ENCODE measurements at regions not wholly inside any gene's neighbourhood (a gene's known extent, or its start where the extent isn't known, plus 50 kb on each side); places are given as distances from the start of the nearest gene placed in this dataset.

DNA sequence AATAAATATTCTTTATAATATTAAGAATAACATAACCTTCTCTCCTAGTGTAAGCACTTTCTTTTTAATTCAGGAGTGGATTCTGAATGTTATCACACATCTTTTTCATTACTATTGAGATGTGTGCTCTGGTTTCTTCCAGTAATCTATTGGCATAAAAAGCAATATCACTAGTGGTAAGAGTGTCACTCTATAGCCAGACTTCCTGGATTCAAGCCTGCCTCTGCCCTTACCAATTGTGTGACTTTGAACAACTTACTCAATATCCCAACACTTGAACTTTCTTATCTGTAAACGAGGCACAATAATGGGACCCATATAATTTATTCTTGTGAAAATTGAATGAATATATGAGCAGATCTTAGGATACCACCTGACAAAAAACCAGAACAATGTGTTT is 71.0 kb downstream of the SEM1 start:
- no peak for DNase-seq (ENCODE audit: low spot score)

- DNase-seq (ENCODE audit: low spot score), result no peak
Observed at GRCh38 chr7:96637522-96637921, 72.1 kb downstream of the SEM1 start.

GRCh38 chr7:96636979-96637378 is 72.7 kb downstream of the SEM1 start:
- no peak for DNase-seq (ENCODE audit: low spot score)

DNA sequence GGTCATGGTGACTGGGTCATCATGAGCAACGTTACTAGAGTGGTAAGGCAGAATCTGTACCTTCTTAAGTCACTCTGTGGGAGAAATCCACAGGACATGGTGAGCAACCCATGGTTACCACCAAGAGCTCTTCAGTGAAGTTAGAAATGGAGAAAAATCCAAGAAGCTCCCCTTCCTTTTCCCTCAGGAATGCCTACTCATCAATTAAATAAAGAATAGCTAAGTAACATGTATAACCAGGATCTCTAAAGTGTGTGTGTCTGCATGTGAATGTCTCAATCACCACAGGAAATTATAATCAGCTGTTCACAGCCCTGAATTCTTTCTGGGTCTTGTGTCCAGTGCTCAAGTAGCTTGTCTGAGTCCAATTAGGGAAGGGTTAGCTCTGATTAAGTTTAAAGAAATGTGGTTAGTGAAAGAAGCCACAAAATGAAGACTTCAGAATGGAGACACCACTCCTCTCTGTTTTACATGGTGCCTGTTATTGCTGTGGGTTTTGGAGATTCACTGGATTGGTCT is 73.2 kb downstream of the SEM1 start:
- no peak for DNase-seq (ENCODE audit: low spot score)

- no peak for DNase-seq (ENCODE audit: low spot score)
Observed at GRCh38 chr7:96629884-96630283, 79.8 kb downstream of the SEM1 start.

DNA sequence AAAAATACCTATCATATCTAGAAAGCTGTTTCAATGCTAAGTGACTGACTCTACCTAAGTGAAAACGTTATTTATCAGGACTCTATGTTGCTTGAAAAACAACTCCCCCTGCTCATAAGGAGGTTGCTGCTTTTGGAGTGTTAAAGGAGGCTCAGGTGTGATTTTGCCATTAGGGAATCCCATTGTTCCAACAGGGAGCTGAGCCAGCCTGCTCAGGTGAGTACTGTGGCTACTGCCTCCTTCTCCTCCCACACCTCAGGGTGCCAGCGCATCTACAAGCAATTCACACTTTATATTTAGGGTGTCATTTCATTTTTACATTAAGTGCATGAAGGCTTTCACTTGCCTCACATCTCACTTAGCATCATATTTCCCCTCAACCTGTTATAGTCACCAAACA is 84.7 kb downstream of the SEM1 start:
- DNase-seq (ENCODE audit: low spot score), result no peak

- no peak for DNase-seq (ENCODE audit: low spot score)
Observed at GRCh38 chr7:96621932-96622331, 87.7 kb downstream of the SEM1 start.

- DNase-seq (ENCODE audit: low spot score), result no peak
Observed at GRCh38 chr7:96614154-96614867, 95.3 kb downstream of the SEM1 start.

DNA sequence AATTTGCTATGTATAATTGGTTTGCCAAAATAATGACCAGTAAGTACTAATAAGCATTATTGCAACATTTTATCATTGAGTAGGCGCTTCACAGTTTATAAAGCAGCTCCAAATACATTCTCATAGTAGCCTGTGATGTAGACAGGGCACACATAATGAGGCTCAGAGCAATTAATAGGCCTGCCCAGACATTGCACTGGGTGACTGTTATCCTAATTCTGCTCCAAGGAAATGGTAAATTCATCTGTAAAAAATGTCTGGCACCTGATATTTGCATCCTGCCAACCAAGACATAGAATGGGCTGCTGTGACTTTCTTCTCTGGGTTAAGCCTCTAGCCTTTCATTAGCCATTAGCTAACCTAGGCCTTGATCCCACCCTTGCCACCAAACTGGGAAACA is 97.6 kb downstream of the SEM1 start:
- DNase-seq (ENCODE audit: low spot score), result no peak

DNA sequence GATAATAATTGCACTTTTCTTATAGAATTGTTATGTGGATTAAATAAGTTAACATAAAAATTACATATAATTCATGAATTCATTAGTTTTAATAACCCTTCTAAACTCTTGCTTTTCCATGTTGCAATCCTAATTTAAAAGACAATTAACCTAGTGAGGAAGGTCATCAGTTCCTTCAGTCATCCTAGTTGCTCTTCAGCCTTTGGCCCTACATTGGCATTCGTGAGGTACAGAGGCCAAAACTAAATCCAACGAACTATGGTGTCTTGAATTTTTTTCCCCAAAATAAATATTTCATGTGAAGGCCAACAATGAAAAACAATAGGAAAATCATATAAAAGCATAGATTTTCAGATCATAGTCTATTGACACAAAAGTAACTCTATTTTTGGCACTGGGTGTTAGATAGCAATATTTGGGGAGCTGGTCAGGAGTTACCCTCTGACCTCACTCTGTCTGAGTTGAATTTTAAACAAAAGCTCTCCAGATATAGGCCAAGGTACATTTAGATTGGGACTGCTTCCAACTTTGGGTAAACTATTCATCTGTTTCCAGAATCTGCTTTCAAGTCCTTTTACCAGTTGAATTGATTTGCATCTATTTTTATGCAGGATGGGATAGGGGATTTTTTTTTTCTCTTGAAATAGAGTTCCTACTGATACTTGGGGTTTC is 104.5 kb downstream of the SEM1 start:
- no peak for DNase-seq (ENCODE audit: low spot score)

GRCh38 chr7:96599288-96599936 is 110.2 kb downstream of the SEM1 start:
- DNase-seq (ENCODE audit: low spot score), result no peak

DNA sequence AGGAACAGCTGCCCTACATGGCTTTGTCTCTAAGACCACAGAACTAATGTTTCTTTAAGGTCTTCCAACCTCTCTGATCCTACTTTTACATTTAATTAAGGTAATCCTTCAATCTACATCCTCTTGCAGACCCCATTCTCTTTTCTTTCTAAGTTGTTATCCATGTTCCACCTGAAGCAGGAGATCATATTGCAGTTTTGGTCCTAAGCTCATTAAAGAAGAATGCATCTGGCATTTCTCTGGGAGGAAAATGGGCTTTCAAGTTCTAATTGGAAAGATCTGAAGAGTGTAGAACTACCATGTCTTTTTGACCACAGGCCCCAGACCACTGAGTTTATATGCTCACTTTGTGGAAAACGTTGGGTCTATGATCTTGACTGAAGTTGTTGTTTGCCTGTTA is 111.2 kb downstream of the SEM1 start:
- DNase-seq (ENCODE audit: low spot score), result no peak

GRCh38 chr7:96596120-96596826 is 113.4 kb downstream of the SEM1 start:
- no peak for DNase-seq (ENCODE audit: low spot score)

- no peak for DNase-seq (ENCODE audit: low spot score)
Observed at GRCh38 chr7:96591900-96592676, 117.6 kb downstream of the SEM1 start.

- no peak for DNase-seq (ENCODE audit: low spot score)
Observed at GRCh38 chr7:96591159-96591899, 118.3 kb downstream of the SEM1 start.

DNA sequence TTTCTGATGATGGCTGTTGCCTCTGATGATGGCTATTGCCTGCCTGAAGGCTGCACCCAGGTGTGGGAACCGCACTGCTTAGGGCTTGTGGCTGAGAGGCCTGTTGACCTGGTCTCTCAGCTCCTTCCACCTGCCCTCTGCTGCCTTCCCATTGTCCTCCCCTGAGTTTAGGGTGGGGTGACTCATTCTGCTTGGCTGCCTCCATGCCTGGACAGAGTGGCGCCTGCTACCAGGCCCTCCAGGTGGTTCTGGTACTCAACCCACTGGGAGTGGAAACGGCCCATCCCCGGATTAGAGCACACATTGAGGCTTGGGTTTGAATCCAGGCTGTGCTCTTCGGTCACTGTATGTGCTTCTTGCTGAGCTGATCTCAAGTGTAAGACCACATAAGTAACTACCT is 120.6 kb downstream of the SEM1 start:
- no peak for DNase-seq (ENCODE audit: low spot score)

DNA sequence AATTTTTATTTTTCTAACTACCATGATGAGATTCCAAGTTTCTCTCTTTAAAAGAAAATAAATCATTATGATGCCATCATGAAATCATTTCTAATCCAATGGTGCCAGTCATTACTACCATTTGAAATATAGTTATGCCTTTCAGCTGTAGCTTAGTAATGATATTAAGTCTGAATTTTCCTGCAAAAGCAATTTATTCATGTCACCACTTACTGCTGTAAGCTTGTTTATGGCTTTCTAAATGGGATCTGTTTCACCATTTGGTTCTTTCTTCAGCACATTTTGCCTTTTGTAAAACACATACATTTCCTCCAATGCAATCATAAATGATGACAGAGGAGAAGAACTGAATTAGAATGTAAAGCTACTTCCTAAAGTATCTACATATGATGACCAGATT is 130.5 kb downstream of the SEM1 start:
- no peak for DNase-seq (ENCODE audit: low spot score)

- DNase-seq (ENCODE audit: low spot score), result no peak
Observed at GRCh38 chr7:96578606-96579005, 131.0 kb downstream of the SEM1 start.

GRCh38 chr7:96563409-96563808 is 146.2 kb downstream of the SEM1 start:
- no peak for DNase-seq (ENCODE audit: low spot score)

DNA sequence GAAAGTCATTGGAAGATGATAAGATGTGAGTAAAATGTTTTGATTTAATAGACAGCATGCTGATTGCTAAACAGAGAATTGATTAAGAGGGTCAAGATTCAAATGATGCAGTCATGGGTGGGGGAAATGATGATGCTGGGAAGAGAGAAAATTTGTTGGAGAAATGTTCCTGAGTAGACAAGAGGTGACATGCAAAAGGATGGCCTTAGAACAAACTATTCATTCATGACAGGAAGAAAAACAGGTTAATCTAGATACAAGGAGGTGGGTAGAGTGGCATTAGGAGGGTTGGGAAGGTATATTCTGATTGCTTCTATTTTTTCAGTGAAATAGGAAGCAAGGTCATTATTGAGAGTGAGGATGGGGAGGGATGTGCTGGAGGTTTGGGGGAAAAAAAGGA is 146.7 kb downstream of the SEM1 start:
- DNase-seq (ENCODE audit: low spot score), result no peak

DNA sequence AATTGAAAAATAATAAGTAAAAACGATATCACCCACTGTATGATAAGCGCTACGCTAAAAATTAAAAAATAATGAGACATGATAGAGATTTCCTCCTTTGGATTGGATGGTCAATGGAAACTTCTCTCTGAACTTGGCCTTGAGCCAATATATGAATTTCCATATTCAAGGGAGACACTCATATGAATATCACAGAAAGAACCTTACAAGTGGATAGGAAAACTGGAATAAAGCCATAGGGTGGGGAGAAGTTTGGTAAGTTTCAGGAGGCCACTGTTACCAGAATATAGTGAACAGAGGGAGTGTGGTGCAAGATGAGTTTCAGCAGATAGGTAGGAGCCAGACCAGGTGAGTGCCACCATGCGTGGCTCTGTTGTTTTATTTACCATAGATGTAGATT is 147.2 kb downstream of the SEM1 start:
- no peak for DNase-seq (ENCODE audit: low spot score)

Measured in CD4-positive, alpha-beta T cell treated with Interleukin-6 at 100 ng/mL for 8 hours (primary cell).